Calu3 (cell line): ENCODE measurements at regions not wholly inside any gene's neighbourhood (a gene's known extent, or its start where the extent isn't known, plus 50 kb on each side); places are given as distances from the start of the nearest gene placed in this dataset.

ENCODE experiments used
- BruUV-seq: library from RNA; stranded (reverse); fragments of 400-500 nt; replicated peaks from 2 replicates; lab custom pipeline; 2021; lab: Mats Ljungman, UMichigan
- CTCF ChIA-PET: fragments of 300-600 bp; sonication (Branson Sonifier 250); formaldehyde crosslinking; loops from one replicate; lab custom pipeline; 2022; ENCODE audit warnings: antibody characterized with exemption; lab: Charles Lee
- DNase-seq: peaks from one replicate; pipeline ENCODE4 v3.0.0; 2022
- H3K27ac Mint-ChIP-seq: one replicate; pipeline ENCODE4 v1.8.0; 2022; ENCODE audit warnings: mixed read lengths; ENCODE audit not compliant: unreplicated experiment
- H3K27me3 Mint-ChIP-seq: one replicate; pipeline ENCODE4 v1.8.0; 2022; ENCODE audit warnings: mixed read lengths; ENCODE audit not compliant: unreplicated experiment
- H3K36me3 Mint-ChIP-seq: one replicate; pipeline ENCODE4 v1.8.0; 2022; ENCODE audit warnings: mild to moderate bottlenecking, moderate library complexity, mixed read lengths; ENCODE audit not compliant: insufficient read depth, unreplicated experiment
- H3K4me1 Mint-ChIP-seq: one replicate; pipeline ENCODE4 v1.8.0; 2022; ENCODE audit warnings: mild to moderate bottlenecking, low read depth, mixed read lengths; ENCODE audit not compliant: unreplicated experiment
- H3K4me3 Mint-ChIP-seq: one replicate; pipeline ENCODE4 v1.8.0; 2022; ENCODE audit warnings: mild to moderate bottlenecking, low read depth, moderate library complexity, mixed read lengths; ENCODE audit not compliant: unreplicated experiment
- H3K9me3 Mint-ChIP-seq: one replicate; pipeline ENCODE4 v1.8.0; 2022; ENCODE audit warnings: low read depth, mixed read lengths; ENCODE audit not compliant: unreplicated experiment
- intact Hi-C: fragments of 100-400 bp; cut with micrococcal nuclease; formaldehyde crosslinking; loops from one replicate; pipeline ENCODE4 v1.10.0; 2022; ENCODE audit not compliant: unreplicated experiment
- TF ChIP-seq, protein P1 (sequence below): fragments of 200-600 bp; IDR thresholded peaks from one replicate; pipeline ENCODE4 v1.8.0; 2022; ENCODE audit warnings: antibody characterized with exemption; ENCODE audit not compliant: unreplicated experiment

DNA sequence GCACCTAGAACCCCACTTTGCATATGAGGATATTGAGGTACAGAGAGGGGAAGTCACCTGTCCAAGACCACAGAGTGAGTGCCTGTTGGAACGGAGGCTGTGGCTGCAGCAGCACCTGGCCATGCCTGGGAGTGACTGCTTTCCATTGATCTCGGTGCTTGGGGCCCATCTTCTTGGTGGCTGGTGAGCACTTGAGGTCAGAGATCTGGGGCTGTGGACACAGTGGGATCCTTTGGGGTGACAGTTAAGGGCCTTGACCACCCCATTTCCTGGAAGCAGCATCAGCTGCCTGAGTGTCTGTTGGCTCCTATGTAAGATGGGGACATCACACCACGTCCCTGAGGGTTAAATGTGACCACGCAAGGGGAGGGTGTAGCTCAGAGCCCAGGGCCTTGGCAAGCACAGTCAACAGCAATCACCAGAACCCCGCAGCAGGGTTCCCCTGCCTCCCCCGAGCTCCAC, 111.7 kb downstream of the IRF8 start:
- Mint-ChIP-seq H3K27ac (no peak overlapping the region), H3K27me3 (peaks cover 79% of the 10 kb centered on the region), H3K36me3 (no peaks in the 10 kb centered on the region), H3K4me3 (no peak overlapping the region), H3K4me1 (no peaks in the 10 kb centered on the region), H3K9me3 (peaks cover 4% of the 10 kb centered on the region)
- intact Hi-C loops: no loop called here
- TF ChIP-seq, protein P1, sequence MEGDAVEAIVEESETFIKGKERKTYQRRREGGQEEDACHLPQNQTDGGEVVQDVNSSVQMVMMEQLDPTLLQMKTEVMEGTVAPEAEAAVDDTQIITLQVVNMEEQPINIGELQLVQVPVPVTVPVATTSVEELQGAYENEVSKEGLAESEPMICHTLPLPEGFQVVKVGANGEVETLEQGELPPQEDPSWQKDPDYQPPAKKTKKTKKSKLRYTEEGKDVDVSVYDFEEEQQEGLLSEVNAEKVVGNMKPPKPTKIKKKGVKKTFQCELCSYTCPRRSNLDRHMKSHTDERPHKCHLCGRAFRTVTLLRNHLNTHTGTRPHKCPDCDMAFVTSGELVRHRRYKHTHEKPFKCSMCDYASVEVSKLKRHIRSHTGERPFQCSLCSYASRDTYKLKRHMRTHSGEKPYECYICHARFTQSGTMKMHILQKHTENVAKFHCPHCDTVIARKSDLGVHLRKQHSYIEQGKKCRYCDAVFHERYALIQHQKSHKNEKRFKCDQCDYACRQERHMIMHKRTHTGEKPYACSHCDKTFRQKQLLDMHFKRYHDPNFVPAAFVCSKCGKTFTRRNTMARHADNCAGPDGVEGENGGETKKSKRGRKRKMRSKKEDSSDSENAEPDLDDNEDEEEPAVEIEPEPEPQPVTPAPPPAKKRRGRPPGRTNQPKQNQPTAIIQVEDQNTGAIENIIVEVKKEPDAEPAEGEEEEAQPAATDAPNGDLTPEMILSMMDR: no peak
- CTCF ChIA-PET: no interaction called here
- DNase-seq: no peak
- no TSS peak for BruUV-seq

DNA sequence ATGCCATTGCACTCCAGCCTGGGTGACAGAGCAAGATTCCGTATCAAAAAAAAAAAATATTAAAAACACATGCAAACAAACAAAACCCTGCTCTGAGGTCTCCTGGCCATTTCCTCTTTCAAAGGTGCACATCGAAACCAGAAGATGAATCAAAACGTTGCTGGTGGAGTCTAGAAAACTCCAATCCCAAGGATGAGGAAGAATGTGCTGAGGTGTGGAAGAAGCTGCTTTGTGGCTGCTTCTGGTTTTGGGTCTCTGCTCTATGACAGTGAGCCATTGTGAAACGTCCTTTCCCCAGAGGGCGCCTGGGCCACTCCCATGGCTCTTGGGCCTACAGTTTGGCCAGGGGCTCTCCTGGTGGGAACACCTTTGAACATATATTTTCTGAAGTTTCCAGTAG, 112.6 kb downstream of the IRF8 start:
- Mint-ChIP-seq H3K27me3 (peaks cover 77% of the 10 kb centered on the region), H3K36me3 (no peaks in the 10 kb centered on the region), H3K27ac (no peak overlapping the region), H3K9me3 (peaks cover 4% of the 10 kb centered on the region), H3K4me3 (no peak overlapping the region), H3K4me1 (no peaks in the 10 kb centered on the region)
- DNase-seq: no peak
- no TSS peak for BruUV-seq
- TF ChIP-seq, protein P1: no peak
- intact Hi-C loops: no loop called here
- CTCF ChIA-PET: no interaction called here

DNA sequence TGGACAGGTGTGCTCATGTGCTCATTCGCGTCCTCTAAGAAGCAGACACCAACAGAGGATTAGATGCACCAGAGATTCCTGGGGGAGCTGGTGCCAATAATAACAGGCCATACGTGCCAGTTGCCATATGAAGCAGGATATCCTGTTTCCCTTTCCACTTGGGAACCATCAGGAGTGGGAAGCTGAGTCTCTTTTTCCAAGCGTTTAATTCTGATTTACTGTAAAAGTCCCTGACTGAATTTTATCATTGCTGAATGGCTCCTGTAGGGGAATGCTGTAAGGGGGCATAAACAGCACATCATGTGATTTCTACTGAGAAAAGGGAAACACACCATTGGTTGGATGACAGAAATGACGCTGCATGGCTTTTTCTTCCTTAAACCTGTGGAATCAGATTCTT, 113.3 kb downstream of the IRF8 start:
- Mint-ChIP-seq H3K9me3 (peaks cover 4% of the 10 kb centered on the region), H3K4me1 (no peaks in the 10 kb centered on the region)

DNA sequence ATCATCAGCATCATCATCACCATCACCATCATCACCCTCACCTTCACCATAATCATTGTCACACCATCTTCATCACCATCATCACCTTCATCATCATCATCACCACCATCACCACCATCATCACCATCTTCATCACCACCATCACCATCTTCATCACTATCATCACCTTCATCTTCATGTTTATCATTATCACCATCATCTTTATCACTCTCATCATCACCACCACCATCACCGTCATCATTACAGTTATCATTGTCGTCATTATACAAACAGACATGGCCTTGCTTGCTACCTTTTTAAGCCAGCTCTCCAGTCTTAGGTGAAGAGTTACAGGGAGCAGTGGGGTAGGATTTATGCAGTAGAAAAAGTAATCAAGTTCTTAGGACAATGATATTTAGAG, 114.9 kb downstream of the IRF8 start:
- intact Hi-C loops: no loop called here
- Mint-ChIP-seq H3K27ac (no peak overlapping the region), H3K27me3 (peaks cover 69% of the 10 kb centered on the region), H3K4me1 (no peaks in the 10 kb centered on the region), H3K36me3 (no peaks in the 10 kb centered on the region), H3K4me3 (no peak overlapping the region), H3K9me3 (peaks cover 4% of the 10 kb centered on the region)
- no TSS peak for BruUV-seq
- CTCF ChIA-PET: interaction anchor here (0.7 to 1.4 kb wide), 2 partner anchors 27 to 193 kb away, joined by 3 to 8 read pairs; no protein-coding TSS in a partner anchor
- TF ChIP-seq, protein P1: no peak
- DNase-seq: no peak

More for the DNA sequence above, 113.3 kb downstream of the IRF8 start:
- no peak overlapping the region for H3K4me3 Mint-ChIP-seq
- intact Hi-C loops: no loop called here
- TF ChIP-seq, protein P1: no peak
- peaks cover 70% of the 10 kb centered on the region for H3K27me3 Mint-ChIP-seq
- CTCF ChIA-PET: no interaction called here
- H3K36me3 Mint-ChIP-seq: no peaks in the 10 kb centered on the region
- H3K27ac Mint-ChIP-seq: no peak overlapping the region
- no peak for DNase-seq
- no TSS peak for BruUV-seq
